NCI-H2171 (cell line): ENCODE measurements at regions not wholly inside any gene's neighbourhood (a gene's known extent, or its start where the extent isn't known, plus 50 kb on each side); places are given as distances from the start of the nearest gene placed in this dataset.
"Not testable (repeated sequence)": the region's sequence is repeated elsewhere in the genome, so short reads cannot be mapped to it uniquely, and the experiment has no call there.

ENCODE experiments used
- DNase-seq: peaks from one replicate; lab custom pipeline; 2025; lab: John Stamatoyannopoulos, UW

DNA sequence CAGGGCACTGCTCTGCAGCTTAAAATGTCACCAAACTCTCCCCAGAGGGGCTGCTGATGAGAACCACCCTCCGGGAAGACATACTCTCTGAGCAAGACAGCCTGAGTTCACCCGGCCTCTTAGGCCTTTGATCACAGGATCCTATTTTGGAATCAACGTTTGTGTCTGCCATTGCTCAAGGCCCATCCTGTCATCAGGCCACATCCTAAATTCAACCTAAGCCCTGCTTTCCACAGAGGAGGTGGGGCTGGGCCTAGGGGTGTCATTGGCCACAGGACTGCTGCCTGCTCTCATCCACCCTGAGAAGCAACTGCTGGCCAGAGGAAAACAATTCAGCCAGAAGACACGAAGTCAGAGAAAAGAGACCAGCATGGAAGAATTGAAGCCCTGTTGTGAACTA lies 351.1 kb upstream of the IRX2 start:
- no peak for DNase-seq

DNA sequence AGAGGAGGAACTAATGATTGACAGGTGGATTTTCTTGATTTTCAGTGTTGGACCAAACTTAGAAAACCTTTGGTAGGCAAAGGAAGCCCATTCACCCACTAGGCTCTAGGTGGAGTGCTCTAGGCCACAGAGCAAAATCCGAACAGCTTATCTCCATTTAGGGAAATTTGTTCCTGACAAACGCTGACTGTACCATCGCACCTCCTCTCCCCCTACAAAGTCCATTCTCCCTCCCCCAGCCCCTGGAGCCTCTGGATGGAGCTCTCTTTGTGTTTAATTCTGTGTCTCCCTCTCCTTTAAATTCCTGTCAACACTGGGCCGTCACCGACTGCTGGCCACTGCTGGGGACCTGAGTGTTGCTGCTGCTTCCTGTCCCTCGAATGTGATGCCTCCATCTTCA lies 350.1 kb upstream of the IRX2 start:
- DNase-seq: no peak

DNA sequence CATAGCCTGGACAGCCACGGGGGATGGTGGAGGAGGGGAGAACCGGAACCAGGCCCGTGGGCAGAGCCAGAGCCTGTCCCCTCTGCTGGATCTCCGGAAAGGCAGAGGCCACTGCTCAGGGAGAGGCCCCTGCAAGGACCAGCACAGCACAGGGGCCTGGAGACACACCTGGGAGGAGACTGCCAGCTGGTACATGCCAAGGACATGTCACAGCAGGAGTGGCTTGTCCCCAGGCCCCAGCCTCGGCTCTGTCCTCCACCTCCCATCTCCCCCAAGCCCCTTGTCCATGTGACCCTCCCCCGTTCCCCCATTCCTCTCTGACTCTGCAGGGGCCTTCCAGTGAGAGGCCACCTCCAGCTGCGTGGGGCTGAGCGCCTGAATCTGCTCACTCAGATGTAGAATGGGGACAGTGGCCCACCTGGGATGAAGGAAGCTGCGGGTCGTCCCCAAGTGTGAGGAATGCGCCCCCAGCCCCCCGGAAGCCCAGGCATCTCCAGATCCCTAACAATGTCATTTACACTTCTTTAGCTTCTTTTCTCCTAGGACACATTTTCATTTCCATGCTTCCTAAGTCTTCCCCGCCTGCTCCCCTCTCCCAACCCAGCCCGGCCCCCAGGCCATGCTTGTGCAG lies 349.6 kb upstream of the IRX2 start:
- no peak for DNase-seq

DNA sequence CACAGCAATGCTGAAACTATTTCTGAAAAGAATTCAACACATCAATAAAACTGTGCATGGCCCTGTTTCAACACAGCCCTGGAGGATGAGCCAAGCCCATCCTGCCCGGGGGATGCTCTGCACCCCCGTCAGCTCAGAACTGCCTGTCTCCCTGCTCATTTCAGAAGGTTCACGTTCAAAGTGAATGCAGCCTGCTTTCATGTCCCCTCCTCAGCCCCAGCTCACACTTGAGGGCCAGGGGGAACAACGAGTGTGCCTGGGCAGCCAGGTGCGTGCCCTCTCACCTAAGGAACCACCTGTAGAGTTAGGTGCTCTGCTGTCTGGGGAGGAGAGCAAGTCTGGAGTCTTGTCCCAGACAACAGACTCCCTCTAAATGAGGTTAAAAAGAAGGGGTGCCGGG lies 348.5 kb upstream of the IRX2 start:
- DNase-seq: no peak

DNA sequence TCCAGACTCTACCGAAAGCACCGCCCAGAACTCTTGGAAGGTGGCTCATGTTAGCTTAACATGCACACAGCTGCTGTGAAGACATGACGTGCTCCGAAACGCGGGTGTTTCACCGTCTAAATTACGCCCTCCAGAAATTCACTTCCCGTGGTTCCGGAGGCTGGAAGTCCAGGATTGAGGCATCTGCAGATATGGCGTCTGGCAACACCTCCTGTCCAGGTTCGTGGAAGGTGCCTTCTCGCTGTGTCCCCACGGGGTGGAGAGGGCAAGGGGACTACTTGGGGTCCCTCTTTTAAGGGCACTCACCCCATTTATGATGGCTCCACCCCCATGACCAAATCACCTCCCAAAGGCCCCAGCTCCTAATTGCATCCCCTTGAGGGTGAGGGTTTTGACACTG lies 348.0 kb upstream of the IRX2 start:
- no peak for DNase-seq

DNA sequence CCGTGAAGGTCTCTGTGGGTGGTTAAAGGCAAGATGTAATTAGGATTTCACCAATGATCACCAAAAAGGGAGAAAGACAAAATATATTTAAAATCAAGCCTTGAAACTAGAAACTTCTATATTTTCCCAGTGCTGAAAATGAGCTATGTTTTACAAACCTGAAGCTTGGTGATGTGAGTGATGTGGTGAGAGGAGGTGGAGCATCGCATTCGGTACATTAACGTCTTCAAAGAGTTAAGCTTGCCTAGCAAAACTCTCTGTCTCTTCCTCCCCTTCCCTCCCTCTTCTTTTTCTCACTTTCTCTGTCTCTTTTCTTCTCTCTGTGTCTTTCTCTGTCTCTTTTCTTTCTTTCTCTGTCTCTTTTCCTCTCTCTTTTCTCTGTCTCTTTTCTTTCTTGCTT lies 347.3 kb upstream of the IRX2 start:
- DNase-seq: no peak

DNA sequence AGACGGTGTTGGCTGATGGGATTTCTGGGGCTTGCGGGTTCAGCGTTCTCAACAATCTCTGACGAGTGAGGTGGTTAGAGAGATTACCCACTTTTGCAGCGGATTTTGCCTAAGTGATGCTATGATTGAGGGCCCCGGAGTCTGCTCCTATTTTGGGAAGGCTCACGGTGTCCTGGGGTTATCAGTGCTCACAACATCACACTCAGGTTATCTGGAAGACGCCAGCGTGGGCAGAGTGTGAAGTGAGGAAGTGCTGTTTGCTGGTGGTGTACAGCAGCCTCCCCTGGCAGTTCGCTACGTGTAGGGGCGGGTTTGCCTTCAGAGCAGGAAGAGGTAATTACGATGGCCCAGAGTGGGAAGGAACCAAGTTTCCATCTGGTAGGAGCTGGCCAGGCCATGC lies 341.2 kb upstream of the IRX2 start:
- DNase-seq: no peak

DNA sequence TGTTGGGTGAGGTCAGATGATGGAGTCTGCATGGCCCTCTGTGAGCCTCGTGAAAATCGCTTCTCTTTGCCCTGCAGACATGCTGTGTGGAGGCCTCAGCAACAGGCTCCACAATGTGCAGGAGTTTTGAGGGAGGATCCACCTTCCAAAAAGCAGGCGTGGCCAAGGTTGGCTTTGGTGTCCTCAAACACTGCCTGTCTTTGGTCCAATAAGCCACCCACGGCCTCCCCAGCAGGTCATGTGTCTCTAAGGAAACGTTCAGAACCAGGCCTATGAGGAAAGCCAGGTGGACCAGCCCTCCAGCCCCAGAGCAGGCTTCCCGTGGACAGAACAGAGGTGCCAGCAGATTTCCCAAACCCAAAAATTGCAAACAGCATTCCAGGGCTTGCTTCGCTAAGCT lies 340.7 kb upstream of the IRX2 start:
- no peak for DNase-seq

DNA sequence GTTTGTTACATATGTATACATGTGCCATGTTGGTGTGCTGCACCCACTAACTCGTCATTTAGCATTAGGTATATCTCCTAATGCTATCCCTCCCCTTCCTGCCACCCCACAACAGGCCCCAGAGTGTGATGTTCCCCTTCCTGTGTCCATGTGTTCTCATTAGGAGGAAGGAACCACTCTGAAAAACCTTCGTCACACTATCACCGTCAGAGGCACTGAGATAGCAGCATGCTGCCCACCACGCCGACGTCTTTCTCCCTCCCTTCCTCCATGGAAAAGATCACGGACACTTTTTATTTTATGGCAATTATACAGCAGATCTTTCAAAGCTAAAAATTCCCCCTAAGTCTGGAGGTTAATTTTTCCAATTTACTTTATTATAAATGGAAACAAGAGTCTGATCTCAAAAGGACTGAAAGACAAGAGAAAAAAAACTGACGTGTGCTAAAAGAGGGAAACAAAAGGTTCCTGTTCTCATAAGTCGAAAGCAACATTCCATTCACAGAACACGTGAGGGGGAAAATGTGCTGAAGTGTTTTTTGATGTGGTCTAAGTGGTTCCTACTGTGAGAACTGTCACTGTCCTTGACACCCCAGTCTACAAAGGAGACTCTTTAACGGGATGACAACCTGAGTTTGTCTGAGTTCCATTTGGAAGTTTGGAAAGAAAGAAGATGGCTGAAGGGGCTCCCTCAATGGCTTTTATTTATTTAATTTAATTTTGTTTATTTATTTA lies 339.7 kb upstream of the IRX2 start:
- DNase-seq: no peak

DNA sequence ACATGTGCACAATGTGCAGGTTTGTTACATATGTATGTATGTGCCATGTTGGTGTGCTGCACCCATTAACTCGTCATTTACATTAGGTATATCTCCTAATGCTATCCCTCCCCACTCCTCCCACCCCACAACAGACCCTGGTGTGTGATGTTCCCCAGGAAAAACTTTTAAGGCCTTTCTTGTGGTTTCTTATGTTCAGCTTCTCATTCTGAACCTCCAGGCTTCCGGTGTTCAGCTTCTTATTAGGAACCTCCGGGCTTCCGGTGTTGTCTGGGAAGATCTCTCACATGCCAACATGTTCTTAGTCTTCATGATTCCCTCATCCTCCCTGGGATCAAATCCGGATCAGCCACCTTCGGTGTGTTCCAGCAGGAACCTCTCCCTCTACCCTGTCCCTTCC lies 338.8 kb upstream of the IRX2 start:
- not testable (repeated sequence) for DNase-seq

DNA sequence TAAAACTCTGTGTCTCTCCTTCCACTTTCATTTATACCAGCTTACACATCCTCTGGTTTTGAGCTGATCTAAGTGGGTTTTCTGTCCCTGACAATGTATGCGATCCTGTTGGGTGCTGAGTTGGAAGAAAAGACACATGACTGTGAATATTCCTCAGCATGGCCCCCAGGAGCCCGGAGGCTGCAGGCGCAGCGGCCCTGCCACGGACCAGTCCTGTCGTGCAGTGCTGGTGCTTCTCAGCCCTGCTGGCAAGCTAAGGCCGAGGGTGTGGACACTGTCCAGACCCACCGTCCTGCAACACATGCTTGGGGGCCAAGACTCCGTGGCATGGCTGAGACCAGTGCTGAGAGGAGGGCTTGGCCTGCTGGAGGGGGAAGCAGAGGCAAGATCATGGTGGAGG lies 328.9 kb upstream of the IRX2 start:
- no peak for DNase-seq

DNA sequence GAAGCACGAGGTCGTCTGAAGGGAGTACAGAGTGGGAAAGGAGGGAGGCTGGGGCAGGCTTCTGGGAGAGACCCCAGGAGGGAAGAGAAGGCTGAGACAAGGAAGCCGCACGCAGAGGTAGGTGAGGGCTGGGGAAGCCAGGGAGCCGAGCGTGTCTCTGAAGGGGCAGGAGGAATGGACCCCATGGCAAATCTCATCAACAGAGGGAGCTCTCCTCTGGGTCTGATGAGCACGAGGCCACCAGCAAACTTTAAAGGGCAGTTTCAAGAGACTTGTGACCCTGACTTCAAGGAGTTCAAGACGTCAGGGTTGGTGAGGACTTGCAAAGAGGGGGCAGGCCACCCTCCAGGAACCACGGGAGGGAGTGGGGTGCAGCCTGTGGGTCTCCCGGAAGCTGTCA lies 326.2 kb upstream of the IRX2 start:
- DNase-seq: no peak

DNA sequence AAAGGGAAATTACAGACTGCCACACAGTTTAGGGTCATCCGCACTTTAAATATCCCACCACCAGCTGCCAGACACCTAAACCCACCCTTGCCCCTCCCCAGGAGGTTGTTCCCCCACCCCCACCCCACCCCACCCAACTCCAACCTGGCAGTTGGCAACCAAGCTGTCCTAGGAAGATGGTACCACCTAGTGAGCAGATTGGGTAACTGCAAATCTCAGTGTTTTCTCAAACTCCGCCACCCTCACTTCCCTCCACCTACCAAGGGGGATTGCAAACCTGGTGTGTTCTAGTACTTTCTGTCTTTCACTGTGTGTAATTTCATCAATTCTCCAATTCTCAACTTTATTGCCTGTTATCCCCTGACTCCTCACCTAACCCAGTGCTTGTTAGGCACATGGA lies 323.8 kb upstream of the IRX2 start:
- no peak for DNase-seq

DNA sequence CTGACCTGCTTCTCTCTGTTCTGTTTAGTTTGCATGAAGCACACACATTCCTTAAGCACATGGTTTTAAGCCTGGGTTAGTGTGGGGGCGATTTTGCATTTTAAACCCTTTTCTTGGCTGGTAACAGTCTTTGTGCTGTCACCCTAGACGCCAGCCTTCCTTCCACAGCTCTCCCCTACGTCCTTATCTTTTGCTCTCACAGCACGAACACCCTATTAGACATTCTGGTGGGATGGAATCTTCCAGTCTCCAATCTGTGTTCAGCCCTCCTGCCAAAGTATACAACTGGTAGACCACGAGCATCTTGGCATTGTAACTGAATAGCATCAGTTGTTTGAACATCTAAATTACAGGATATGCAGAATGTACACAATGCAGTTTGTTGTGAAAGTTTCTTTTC lies 316.9 kb upstream of the IRX2 start:
- no peak for DNase-seq

DNA sequence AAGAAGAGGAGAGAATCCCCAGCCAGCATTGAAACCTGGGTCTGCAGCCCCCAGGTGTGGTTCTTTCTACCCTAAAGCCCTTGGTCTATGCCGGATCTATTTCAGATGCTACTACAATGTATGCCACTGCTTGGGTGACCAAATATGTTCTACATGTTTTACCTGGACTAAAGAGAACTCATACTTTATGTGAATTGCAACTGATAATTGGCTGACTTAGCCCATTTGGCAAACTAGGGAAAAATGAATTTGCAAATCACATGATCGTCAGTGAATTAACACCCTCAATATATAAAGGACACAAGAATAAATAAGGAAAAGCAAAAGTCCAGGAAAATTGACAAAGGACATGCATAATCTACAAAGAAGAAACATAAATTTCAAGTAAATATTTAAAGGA lies 308.8 kb upstream of the IRX2 start:
- DNase-seq: no peak

DNA sequence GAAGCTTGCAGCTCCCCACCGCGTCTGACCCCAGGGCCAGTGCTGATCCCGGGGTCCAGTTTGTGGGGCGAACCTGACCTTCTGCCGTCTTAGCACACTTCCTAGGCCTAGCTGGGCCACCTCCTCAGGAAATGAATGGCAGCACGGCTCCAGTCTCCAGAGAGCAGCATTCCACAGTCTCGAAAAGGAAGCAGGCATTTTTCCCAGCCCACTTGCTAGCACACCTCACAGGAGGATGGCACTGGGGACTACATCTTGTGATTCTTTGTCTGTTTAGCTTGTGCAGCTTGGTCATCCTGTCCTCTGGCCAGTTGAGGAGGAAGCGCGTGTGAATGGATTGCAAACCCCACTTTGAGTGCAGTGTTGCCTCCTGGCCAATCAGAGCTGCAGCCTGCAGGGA lies 308.0 kb upstream of the IRX2 start:
- no peak for DNase-seq

DNA sequence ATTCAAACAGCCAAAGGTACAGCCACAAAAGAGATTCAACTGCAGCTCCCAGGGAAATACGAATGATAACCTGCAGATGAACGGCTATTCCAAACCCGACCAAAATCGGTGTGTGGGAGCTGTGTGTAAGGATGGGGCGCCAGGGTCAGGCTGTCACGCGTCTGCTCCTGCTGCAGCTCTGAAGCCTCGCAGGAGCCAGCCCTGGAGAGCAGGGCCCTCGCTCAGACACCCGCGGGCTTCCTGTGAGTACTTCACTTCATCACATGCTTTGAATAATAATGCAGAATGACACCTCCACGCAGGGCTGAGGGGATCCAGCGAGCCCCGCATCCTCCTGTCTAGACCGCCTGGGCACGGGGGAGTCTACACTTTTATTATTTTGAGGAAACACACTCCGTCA lies 307.5 kb upstream of the IRX2 start:
- no peak for DNase-seq

DNA sequence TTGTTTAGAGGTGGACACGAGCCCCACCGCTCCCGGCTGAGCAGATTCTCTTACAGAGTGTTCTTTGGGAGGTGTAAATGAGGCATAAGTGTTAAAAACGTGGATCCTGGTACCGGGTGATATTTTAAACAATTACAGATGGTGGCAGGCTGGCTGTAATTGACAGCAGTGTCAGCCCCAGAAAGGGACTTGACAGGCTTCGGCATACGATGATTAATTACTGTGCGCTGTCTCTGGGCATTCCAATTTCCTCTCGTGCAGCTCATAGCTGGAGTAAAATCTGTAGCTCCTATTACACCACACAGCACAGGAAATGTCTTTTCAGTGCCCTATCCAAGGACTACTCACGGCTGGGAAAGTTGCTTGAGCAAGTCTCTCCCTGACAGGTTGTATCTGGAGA lies 305.4 kb upstream of the IRX2 start:
- peak; percentile 63 for DNase-seq

DNA sequence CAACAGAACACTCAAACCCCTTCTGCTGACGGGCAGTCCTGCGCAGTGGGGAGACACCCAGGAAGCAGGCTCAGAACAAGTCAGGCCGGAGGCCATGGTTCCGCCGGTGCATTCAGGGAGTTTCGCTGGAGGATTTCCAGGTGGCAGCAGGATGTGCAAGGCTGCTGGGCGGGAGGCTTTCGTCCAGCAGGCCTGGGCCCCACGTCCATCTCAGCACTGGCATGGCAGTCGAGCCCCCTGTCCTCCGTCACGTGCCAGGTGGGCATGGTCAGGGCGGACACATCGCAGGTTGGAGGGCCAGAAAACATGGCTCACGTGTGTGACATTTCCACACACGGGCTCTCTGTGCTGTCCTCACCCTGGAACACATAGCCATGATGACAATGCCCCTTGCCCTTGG lies 299.9 kb upstream of the IRX2 start:
- DNase-seq: no peak

DNA sequence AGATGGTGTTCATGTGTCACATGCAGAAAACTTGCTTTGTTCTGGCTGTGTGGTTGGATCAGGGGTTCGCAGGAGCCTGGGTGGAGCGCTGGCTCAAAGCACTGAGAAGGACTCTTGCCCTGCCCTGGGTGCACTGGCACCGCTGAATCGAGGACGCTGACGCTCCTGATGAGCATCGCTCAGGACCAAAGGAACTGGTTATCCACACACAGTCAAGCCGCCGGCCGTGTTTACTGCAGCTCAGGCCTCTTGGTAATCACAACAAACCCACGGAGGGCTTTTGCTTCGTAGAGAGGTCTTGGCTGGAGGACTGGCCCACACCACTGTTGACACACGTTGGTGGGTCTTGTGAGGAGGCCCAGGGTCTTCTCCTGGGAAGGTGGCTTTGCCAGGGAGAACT lies 299.4 kb upstream of the IRX2 start:
- no peak for DNase-seq

DNA sequence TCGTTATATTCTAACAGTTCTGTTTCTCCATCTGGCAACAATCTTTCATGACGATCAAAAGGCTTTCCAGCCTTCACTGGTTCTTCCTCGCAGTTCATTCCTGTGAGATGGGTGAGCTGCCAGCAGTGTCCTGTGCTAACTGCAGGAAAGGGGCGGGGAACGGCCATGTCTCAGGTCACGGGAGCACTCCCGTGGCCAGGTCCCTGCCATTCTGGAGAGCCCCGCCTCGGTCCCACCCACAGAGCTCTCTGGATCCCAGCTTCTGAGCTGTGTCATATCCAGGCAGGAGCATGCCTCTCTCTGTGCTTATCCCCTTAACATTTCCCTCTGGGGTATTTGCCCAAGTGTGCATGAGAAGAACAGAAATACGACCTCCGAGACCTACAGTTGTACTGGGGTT lies 297.8 kb upstream of the IRX2 start:
- DNase-seq: no peak

DNA sequence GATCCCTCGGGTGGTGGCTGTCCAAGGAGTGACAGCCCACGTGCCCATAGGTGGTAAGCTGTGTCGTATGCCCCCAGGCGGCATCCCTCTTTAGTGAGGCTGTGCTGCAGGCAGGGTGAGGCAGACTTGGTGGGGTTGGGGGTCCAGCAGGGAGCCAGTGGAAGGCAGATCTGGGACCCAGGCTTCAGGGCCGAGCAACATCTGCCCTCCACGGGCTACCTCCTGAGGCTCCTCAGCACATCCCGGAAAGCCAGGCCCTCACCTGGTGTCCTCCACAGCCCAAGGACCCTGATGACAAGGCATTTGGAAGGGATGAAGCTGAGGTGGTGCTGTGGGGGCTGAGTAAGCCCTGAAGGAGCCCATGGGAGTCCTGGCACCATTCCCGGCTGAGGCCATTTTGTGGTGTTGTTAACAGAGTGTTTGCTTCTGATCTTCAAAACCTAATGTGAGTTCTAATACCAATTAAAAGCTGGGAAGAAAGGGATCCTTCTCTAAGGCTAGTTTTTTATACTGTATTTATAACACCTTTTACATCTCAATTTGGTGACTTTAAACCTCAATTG lies 295.8 kb upstream of the IRX2 start:
- no peak for DNase-seq

DNA sequence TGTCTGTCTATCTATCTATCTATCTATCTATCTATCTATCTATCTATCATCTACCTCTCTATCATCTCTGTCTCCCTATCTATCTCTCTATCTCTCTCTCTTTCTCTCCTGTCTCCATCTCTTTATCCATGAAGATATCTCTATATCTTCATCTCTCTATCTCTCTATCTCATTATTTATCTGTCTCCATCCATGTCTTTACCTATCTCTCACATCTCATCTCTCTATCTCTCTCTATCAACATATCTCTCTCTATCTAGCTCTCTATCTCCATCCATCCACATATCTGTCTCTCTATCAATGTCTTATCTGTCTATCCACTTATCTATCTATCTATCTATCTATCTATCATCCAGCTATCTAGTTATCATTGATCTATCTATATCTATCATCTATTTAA lies 292.1 kb upstream of the IRX2 start:
- no peak for DNase-seq

DNA sequence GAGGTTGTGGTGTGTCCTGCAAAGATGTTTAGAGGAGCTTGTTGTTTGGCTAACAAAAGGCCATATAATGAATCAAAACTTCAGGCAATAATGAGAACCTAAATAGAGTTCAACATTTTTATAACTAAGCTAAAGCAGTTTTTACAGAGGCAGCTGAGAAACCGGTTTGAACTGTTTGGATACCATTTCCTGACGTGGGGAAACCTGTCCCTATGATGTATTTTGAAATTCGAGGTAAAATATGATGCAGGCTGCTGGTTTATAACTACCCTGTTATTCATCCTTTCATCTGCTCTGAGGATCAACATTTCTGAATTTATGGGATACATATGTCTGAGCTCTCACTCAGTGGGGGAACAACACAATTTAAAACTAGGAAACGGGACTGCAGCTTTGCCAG lies 289.5 kb upstream of the IRX2 start:
- DNase-seq: no peak
